SK-N-SH treated with all-trans-retinoic acid at 6 μM for 48 hours (cell line): ENCODE measurements at regions not wholly inside any gene's neighbourhood (a gene's known extent, or its start where the extent isn't known, plus 50 kb on each side); places are given as distances from the start of the nearest gene placed in this dataset.

Experiments
- ESRRG ChIP-seq: fragments of 250-450 bp; sonication (Bioruptor Pico); IDR thresholded peaks from 2 replicates; pipeline ENCODE4 v1.6.1; 2021; ENCODE audit warnings: mild to moderate bottlenecking
- GLIS3 ChIP-seq: fragments of 250-450 bp; sonication (Bioruptor Pico); IDR thresholded peaks from 2 replicates; pipeline ENCODE4 v1.5.0; 2020; ENCODE audit warnings: mild to moderate bottlenecking, moderate library complexity
- ISL1 ChIP-seq: fragments of 250-450 bp; sonication (Bioruptor Pico); IDR thresholded peaks from 2 replicates; pipeline ENCODE4 v2.1.2; 2022; ENCODE audit warnings: mild to moderate bottlenecking, moderate library complexity
- PPARA ChIP-seq: fragments of 250-450 bp; sonication (Bioruptor Pico); IDR thresholded peaks from 2 replicates; pipeline ENCODE4 v1.5.0; 2020; ENCODE audit warnings: mild to moderate bottlenecking, borderline replicate concordance
- RARB ChIP-seq: fragments of 250-450 bp; sonication (Bioruptor Pico); IDR thresholded peaks from 2 replicates; pipeline ENCODE4 v1.8.0; 2021; ENCODE audit warnings: mild to moderate bottlenecking, moderate library complexity
- TCF4 ChIP-seq: fragments of 250-450 bp; sonication (Bioruptor Pico); IDR thresholded peaks from 2 replicates; pipeline ENCODE4 v1.8.0; 2021; ENCODE audit warnings: mild to moderate bottlenecking, moderate library complexity, borderline replicate concordance
- TSHZ2 ChIP-seq: fragments of 250-450 bp; sonication (Bioruptor Pico); IDR thresholded peaks from 2 replicates; pipeline ENCODE4 v1.5.0; 2020; ENCODE audit warnings: mild to moderate bottlenecking, moderate library complexity
- ZC3H10 ChIP-seq: fragments of 250-450 bp; sonication (Bioruptor Pico); IDR thresholded peaks from 2 replicates; pipeline ENCODE4 v1.5.1; 2021; ENCODE audit warnings: mild to moderate bottlenecking, moderate library complexity
- ZFP3 ChIP-seq: fragments of 250-450 bp; sonication (Bioruptor Pico); IDR thresholded peaks from 2 replicates; pipeline ENCODE4 v1.5.0; 2020; ENCODE audit warnings: mild to moderate bottlenecking, moderate library complexity
- ZNF8 ChIP-seq: fragments of 450-650 bp; formaldehyde crosslinking; IDR thresholded peaks from 2 replicates; pipeline ENCODE4 v1.5.0; 2020; ENCODE audit warnings: mild to moderate bottlenecking, moderate library complexity
- TF ChIP-seq, protein P1 (sequence below): fragments of 250-450 bp; sonication (Bioruptor Pico); IDR thresholded peaks from 2 replicates; pipeline ENCODE4 v1.8.0; 2020; ENCODE audit warnings: mild to moderate bottlenecking, moderate library complexity, borderline replicate concordance

- TF ChIP-seq ISL1 (CRISPR knock-in tag): no peak
- TF ChIP-seq ZC3H10 (CRISPR knock-in tag): no peak
- no peak for TF ChIP-seq ZNF8 (CRISPR knock-in tag)
- TF ChIP-seq, protein P1, sequence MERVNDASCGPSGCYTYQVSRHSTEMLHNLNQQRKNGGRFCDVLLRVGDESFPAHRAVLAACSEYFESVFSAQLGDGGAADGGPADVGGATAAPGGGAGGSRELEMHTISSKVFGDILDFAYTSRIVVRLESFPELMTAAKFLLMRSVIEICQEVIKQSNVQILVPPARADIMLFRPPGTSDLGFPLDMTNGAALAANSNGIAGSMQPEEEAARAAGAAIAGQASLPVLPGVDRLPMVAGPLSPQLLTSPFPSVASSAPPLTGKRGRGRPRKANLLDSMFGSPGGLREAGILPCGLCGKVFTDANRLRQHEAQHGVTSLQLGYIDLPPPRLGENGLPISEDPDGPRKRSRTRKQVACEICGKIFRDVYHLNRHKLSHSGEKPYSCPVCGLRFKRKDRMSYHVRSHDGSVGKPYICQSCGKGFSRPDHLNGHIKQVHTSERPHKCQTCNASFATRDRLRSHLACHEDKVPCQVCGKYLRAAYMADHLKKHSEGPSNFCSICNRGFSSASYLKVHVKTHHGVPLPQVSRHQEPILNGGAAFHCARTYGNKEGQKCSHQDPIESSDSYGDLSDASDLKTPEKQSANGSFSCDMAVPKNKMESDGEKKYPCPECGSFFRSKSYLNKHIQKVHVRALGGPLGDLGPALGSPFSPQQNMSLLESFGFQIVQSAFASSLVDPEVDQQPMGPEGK (CRISPR knock-in tag): no peak
- TF ChIP-seq TCF4 (CRISPR knock-in tag): no peak
- TF ChIP-seq PPARA (CRISPR knock-in tag): no peak
- TF ChIP-seq ESRRG (CRISPR knock-in tag): no peak
- TF ChIP-seq GLIS3 (CRISPR knock-in tag): no peak
- TF ChIP-seq TSHZ2 (CRISPR knock-in tag): no peak
- TF ChIP-seq ZFP3 (CRISPR knock-in tag): no peak
- no peak for TF ChIP-seq RARB (CRISPR knock-in tag)
Measured at GRCh38 chr9:87141124-87141523, 193.8 kb upstream of the GAS1 start.
